ENCODE measurements at regions not wholly inside any gene's neighbourhood (a gene's known extent, or its start where the extent isn't known, plus 50 kb on each side); places are given as distances from the start of the nearest gene placed in this dataset.

DNA sequence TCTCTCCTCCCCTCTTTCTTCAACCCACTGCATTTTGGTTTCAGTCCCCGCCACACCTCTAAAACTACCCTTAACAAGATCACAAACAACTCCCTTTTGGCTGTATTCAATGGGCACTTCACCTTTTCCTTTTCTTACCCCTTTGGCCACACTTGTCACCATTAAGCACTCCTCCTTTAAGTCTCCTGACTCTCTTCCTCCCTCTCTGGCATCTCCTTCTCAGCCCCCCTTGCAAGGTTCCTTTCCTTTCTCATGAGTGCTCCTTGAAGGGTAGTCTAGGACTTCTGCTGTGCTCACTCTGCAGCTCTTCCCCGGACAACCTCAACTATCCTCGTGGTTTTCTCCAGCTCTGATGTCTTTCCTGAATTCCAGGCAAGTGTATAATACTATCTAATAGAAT, 103.7 kb downstream of the RPL22L1 start (continued):
- TF ChIP-seq SAP30 (IDR thresholded peaks at IDR 0.05; ENCODE audit: insufficient read depth, insufficient replicate concordance, low read length): no peak
